ENCODE measurements at regions not wholly inside any gene's neighbourhood (a gene's known extent, or its start where the extent isn't known, plus 50 kb on each side); places are given as distances from the start of the nearest gene placed in this dataset.

- Mint-ChIP-seq H3K4me3 (no peak overlapping the region), H3K27me3 (peaks cover 7% of the 10 kb centered on the region), H3K4me1 (no peaks in the 10 kb centered on the region), H3K9me3 (no peaks in the 10 kb centered on the region), H3K36me3 (no peaks in the 10 kb centered on the region), H3K27ac (no peak overlapping the region)
- no peak for ATAC-seq (ENCODE audit: low read depth in 2 of 2)
- no peaks in the 10 kb centered on the region for H3K4me1 ChIP-seq (ENCODE audit: control insufficient read depth, insufficient read depth, low read length, poor library complexity, severe bottlenecking)
- no peaks in the 10 kb centered on the region for H3K36me3 ChIP-seq (ENCODE audit: control insufficient read depth, insufficient read depth, low read length)
- peaks cover 2% of the 10 kb centered on the region for H3K27me3 ChIP-seq (ENCODE audit: control insufficient read depth, insufficient read depth, low read length)
- no peak for DNase-seq
- H3K27ac ChIP-seq (ENCODE audit: insufficient read depth, low read length, poor library complexity, severe bottlenecking), result no peak overlapping the region
- no peaks in the 10 kb centered on the region for H3K9me3 ChIP-seq (ENCODE audit: control insufficient read depth in 2 of 2, low read length in 2 of 2)
- H3K4me3 ChIP-seq (ENCODE audit: low read depth, low read length), result no peak overlapping the region
Measured at GRCh38 chr14:51449681-51450080, 202.0 kb upstream of the FRMD6 start.

DNA sequence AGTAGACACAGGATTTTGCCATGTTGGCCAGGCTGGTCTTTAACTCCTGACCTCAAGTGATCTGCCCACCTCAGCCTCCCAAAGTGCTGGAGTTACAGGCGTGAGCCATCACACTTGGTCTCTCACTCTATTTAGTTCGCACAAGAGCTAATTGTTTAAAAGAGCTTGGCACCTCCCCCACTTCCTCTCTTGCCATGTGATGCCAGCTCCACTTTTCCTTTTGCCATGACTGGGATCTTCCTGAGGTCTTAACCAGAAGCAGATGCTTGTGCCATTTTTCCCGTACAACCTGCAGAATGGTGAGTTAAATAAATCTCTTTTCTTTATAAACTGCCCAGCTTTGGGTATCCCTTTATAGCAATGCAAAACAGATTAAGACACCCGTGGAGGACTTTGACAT, 200.1 kb upstream of the FRMD6 start:
- Mint-ChIP-seq H3K9me3 (peaks cover 0 to under 1% (median 0%) of the 10 kb centered on the region in 7 donors), H3K4me1 (no peaks in the 10 kb centered on the region), H3K27me3 (peaks cover 1% of the 10 kb centered on the region), H3K27ac (no peak overlapping the region), H3K4me3 (no peak overlapping the region), H3K36me3 (no peaks in the 10 kb centered on the region)
- no peak for ATAC-seq (ENCODE audit: low read depth in 2 of 2)
- H3K36me3 ChIP-seq (ENCODE audit: control insufficient read depth, insufficient read depth, low read length), result no peaks in the 10 kb centered on the region
- no peak overlapping the region for H3K4me3 ChIP-seq (ENCODE audit: low read depth, low read length)
- no peaks in the 10 kb centered on the region for H3K4me1 ChIP-seq (ENCODE audit: control insufficient read depth, insufficient read depth, low read length, poor library complexity, severe bottlenecking)
- H3K9me3 ChIP-seq (ENCODE audit: control insufficient read depth in 2 of 2, low read length in 2 of 2), result no peaks in the 10 kb centered on the region
- no peak for DNase-seq
- H3K27ac ChIP-seq (ENCODE audit: insufficient read depth, low read length, poor library complexity, severe bottlenecking), result no peak overlapping the region
- H3K27me3 ChIP-seq (ENCODE audit: control insufficient read depth, insufficient read depth, low read length), result peaks cover 2% of the 10 kb centered on the region

DNA sequence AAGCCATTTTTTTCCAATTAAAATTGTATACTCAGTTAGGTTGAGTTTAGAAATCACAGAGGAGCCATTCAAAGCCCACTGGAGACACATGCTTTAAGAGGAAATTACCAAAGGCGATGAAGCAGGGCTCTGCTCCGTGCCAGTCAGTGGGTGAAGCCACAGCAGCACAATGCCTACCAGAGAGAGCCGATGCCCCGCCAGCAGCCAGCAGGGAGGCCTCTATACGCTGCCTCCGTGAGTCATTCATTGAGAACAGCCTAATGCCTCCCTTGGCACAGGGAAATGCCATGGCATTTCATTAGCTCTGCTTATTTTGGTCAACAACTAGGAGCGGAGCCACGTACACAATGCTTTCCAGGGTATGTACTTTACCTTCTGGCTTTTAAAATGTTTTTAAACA, 197.8 kb upstream of the FRMD6 start:
- Histone ChIP-seq H3K4me1 (ENCODE audit: control insufficient read depth, insufficient read depth, low read length, poor library complexity, severe bottlenecking) (no peaks in the 10 kb centered on the region), H3K27me3 (ENCODE audit: control insufficient read depth, insufficient read depth, low read length) (peaks cover 4% of the 10 kb centered on the region), H3K4me3 (ENCODE audit: low read depth, low read length) (no peak overlapping the region), H3K27ac (ENCODE audit: insufficient read depth, low read length, poor library complexity, severe bottlenecking) (no peak overlapping the region), H3K36me3 (ENCODE audit: control insufficient read depth, insufficient read depth, low read length) (no peaks in the 10 kb centered on the region), H3K9me3 (ENCODE audit: control insufficient read depth in 2 of 2, low read length in 2 of 2) (no peaks in the 10 kb centered on the region)
- Mint-ChIP-seq H3K9me3 (peaks cover 0 to 4% (median 0%) of the 10 kb centered on the region in 7 donors), H3K4me1 (no peaks in the 10 kb centered on the region), H3K36me3 (no peaks in the 10 kb centered on the region), H3K27ac (no peak overlapping the region), H3K4me3 (no peak overlapping the region), H3K27me3 (peaks cover 4% of the 10 kb centered on the region)
- ATAC-seq (ENCODE audit: low read depth in 2 of 2), result no peak
- DNase-seq, result no peak

DNA sequence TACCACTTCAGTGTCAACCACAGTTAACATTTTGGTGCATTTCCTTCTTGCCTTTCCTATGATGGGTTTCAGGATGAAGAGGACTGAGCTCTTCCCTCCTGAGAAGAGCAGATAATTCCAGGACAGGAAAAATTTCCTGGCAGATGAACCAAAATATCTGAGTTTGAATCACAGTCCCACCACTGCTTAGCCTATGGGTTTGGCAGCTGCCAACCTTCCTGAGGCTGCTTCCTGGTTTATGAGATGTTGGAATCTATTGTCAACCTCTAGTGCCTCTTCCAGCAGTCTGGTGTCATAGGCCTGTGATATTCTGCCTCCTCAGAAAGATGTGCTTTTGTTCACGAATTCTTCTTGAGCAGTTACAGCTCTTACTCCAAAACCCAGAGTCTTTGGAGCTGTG, 197.4 kb upstream of the FRMD6 start:
- H3K4me3 Mint-ChIP-seq, result no peak overlapping the region
- H3K27ac Mint-ChIP-seq, result no peak overlapping the region
- Histone ChIP-seq H3K4me1 (ENCODE audit: control insufficient read depth, insufficient read depth, low read length, poor library complexity, severe bottlenecking) (no peaks in the 10 kb centered on the region), H3K27ac (ENCODE audit: insufficient read depth, low read length, poor library complexity, severe bottlenecking) (no peak overlapping the region), H3K36me3 (ENCODE audit: control insufficient read depth, insufficient read depth, low read length) (no peaks in the 10 kb centered on the region), H3K9me3 (ENCODE audit: control insufficient read depth in 2 of 2, low read length in 2 of 2) (no peaks in the 10 kb centered on the region), H3K4me3 (ENCODE audit: low read depth, low read length) (no peak overlapping the region), H3K27me3 (ENCODE audit: control insufficient read depth, insufficient read depth, low read length) (peaks cover 4% of the 10 kb centered on the region)
- H3K9me3 Mint-ChIP-seq, result peaks cover 0 to 4% (median 0%) of the 10 kb centered on the region in 7 donors
- H3K36me3 Mint-ChIP-seq, result no peaks in the 10 kb centered on the region
- no peak for DNase-seq
- no peak for ATAC-seq (ENCODE audit: low read depth in 2 of 2)
- H3K27me3 Mint-ChIP-seq, result peaks cover 4% of the 10 kb centered on the region
- H3K4me1 Mint-ChIP-seq, result no peaks in the 10 kb centered on the region

GRCh38 chr14:51455041-51455835, 196.5 kb upstream of the FRMD6 start:
- no peaks in the 10 kb centered on the region for H3K36me3 Mint-ChIP-seq
- Histone ChIP-seq H3K4me1 (ENCODE audit: control insufficient read depth, insufficient read depth, low read length, poor library complexity, severe bottlenecking) (no peaks in the 10 kb centered on the region), H3K27me3 (ENCODE audit: control insufficient read depth, insufficient read depth, low read length) (peaks cover 4% of the 10 kb centered on the region), H3K36me3 (ENCODE audit: control insufficient read depth, insufficient read depth, low read length) (no peaks in the 10 kb centered on the region), H3K27ac (ENCODE audit: insufficient read depth, low read length, poor library complexity, severe bottlenecking) (no peak overlapping the region), H3K4me3 (ENCODE audit: low read depth, low read length) (no peak overlapping the region), H3K9me3 (ENCODE audit: control insufficient read depth in 2 of 2, low read length in 2 of 2) (no peaks in the 10 kb centered on the region)
- no peaks in the 10 kb centered on the region for H3K4me1 Mint-ChIP-seq
- no peak overlapping the region for H3K27ac Mint-ChIP-seq
- peaks cover 4% of the 10 kb centered on the region for H3K27me3 Mint-ChIP-seq
- DNase-seq, result no peak
- no peak overlapping the region for H3K4me3 Mint-ChIP-seq
- H3K9me3 Mint-ChIP-seq, result peaks cover 0 to 4% (median 0%) of the 10 kb centered on the region in 7 donors
- no peak for ATAC-seq (ENCODE audit: low read depth in 2 of 2)

- H3K4me3 Mint-ChIP-seq, result no peak overlapping the region
- Histone ChIP-seq H3K27me3 (ENCODE audit: control insufficient read depth, insufficient read depth, low read length) (peaks cover 2% of the 10 kb centered on the region), H3K4me1 (ENCODE audit: control insufficient read depth, insufficient read depth, low read length, poor library complexity, severe bottlenecking) (no peaks in the 10 kb centered on the region), H3K36me3 (ENCODE audit: control insufficient read depth, insufficient read depth, low read length) (no peaks in the 10 kb centered on the region), H3K27ac (ENCODE audit: insufficient read depth, low read length, poor library complexity, severe bottlenecking) (no peak overlapping the region), H3K9me3 (ENCODE audit: control insufficient read depth in 2 of 2, low read length in 2 of 2) (no peaks in the 10 kb centered on the region), H3K4me3 (ENCODE audit: low read depth, low read length) (no peak overlapping the region)
- H3K27ac Mint-ChIP-seq, result no peak overlapping the region
- ATAC-seq (ENCODE audit: low read depth in 2 of 2) (no peak), DNase-seq (no peak)
- peaks cover 9% of the 10 kb centered on the region for H3K27me3 Mint-ChIP-seq
- H3K4me1 Mint-ChIP-seq, result no peaks in the 10 kb centered on the region
- no peaks in the 10 kb centered on the region for H3K36me3 Mint-ChIP-seq
- H3K9me3 Mint-ChIP-seq, result peaks cover 0 to 5% (median 0%) of the 10 kb centered on the region in 7 donors
Measured at GRCh38 chr14:51457843-51458562, 193.7 kb upstream of the FRMD6 start.

- Mint-ChIP-seq H3K27me3 (peaks cover 9% of the 10 kb centered on the region), H3K27ac (no peak overlapping the region), H3K4me1 (no peaks in the 10 kb centered on the region), H3K36me3 (no peaks in the 10 kb centered on the region), H3K4me3 (no peak overlapping the region), H3K9me3 (peaks cover 0 to 5% (median 0%) of the 10 kb centered on the region in 7 donors)
- DNase-seq, result no peak
- no peaks in the 10 kb centered on the region for H3K36me3 ChIP-seq (ENCODE audit: control insufficient read depth, insufficient read depth, low read length)
- peaks cover 2% of the 10 kb centered on the region for H3K27me3 ChIP-seq (ENCODE audit: control insufficient read depth, insufficient read depth, low read length)
- no peaks in the 10 kb centered on the region for H3K9me3 ChIP-seq (ENCODE audit: control insufficient read depth in 2 of 2, low read length in 2 of 2)
- no peaks in the 10 kb centered on the region for H3K4me1 ChIP-seq (ENCODE audit: control insufficient read depth, insufficient read depth, low read length, poor library complexity, severe bottlenecking)
- no peak overlapping the region for H3K4me3 ChIP-seq (ENCODE audit: low read depth, low read length)
- no peak for ATAC-seq (ENCODE audit: low read depth in 2 of 2)
- no peak overlapping the region for H3K27ac ChIP-seq (ENCODE audit: insufficient read depth, low read length, poor library complexity, severe bottlenecking)
Measured at GRCh38 chr14:51458563-51458955, 193.2 kb upstream of the FRMD6 start.

GRCh38 chr14:51460011-51460410, 191.7 kb upstream of the FRMD6 start:
- H3K4me3 Mint-ChIP-seq, result no peak overlapping the region
- no peaks in the 10 kb centered on the region for H3K9me3 ChIP-seq (ENCODE audit: control insufficient read depth in 2 of 2, low read length in 2 of 2)
- no peak overlapping the region for H3K27ac Mint-ChIP-seq
- no peak for DNase-seq
- H3K27me3 ChIP-seq (ENCODE audit: control insufficient read depth, insufficient read depth, low read length), result peaks cover 2% of the 10 kb centered on the region
- H3K9me3 Mint-ChIP-seq, result peaks cover 0 to 5% (median 0%) of the 10 kb centered on the region in 7 donors
- no peaks in the 10 kb centered on the region for H3K4me1 ChIP-seq (ENCODE audit: control insufficient read depth, insufficient read depth, low read length, poor library complexity, severe bottlenecking)
- peaks cover 9% of the 10 kb centered on the region for H3K27me3 Mint-ChIP-seq
- no peaks in the 10 kb centered on the region for H3K36me3 Mint-ChIP-seq
- H3K4me3 ChIP-seq (ENCODE audit: low read depth, low read length), result no peak overlapping the region
- H3K4me1 Mint-ChIP-seq, result no peaks in the 10 kb centered on the region
- H3K36me3 ChIP-seq (ENCODE audit: control insufficient read depth, insufficient read depth, low read length), result no peaks in the 10 kb centered on the region
- H3K27ac ChIP-seq (ENCODE audit: insufficient read depth, low read length, poor library complexity, severe bottlenecking), result no peak overlapping the region
- ATAC-seq (ENCODE audit: low read depth in 2 of 2), result no peak

Measured in CD4-positive, CD25-positive, alpha-beta regulatory T cell (primary cell).